Neural progenitor cell (in vitro differentiated cells): ENCODE measurements at regions not wholly inside any gene's neighbourhood (a gene's known extent, or its start where the extent isn't known, plus 50 kb on each side); places are given as distances from the start of the nearest gene placed in this dataset.
A peak's percentile ranks its signal among the peaks of the same experiment; 100 is the strongest.

ENCODE experiments used
- DNase-seq: peaks from one replicate; pipeline ENCODE4 v3.0.0-alpha.2; 2016; ENCODE audit warnings: low spot score
- H2AFZ ChIP-seq: fragments of 200-600 bp; sonication (generic); replicated peaks from 2 replicates; pipeline ENCODE4 v1.6.1; 2016; ENCODE audit warnings: antibody characterized with exemption
- H3F3A ChIP-seq: fragments of 200-600 bp; sonication (generic); 2 replicates; pipeline ENCODE4 v1.6.1; 2016; ENCODE audit warnings: antibody characterized with exemption, low read depth
- H3K27ac ChIP-seq: fragments of 200-600 bp; sonication (generic); 2 replicates; pipeline ENCODE4 v1.5.1; 2016; ENCODE audit warnings: mild to moderate bottlenecking
- H3K27me3 ChIP-seq: fragments of 200-600 bp; sonication (generic); 2 replicates; pipeline ENCODE4 v1.6.1; 2016; ENCODE audit warnings: mild to moderate bottlenecking, moderate library complexity
- H3K36me3 ChIP-seq: fragments of 200-600 bp; sonication (generic); 2 replicates; pipeline ENCODE4 v1.5.1; 2016
- H3K4me1 ChIP-seq: fragments of 200-600 bp; sonication (generic); 2 replicates; pipeline ENCODE4 v1.6.1; 2016; ENCODE audit warnings: mixed run types
- H3K4me2 ChIP-seq: fragments of 200-600 bp; sonication (generic); 2 replicates; pipeline ENCODE4 v1.6.1; 2016
- H3K4me3 ChIP-seq: fragments of 200-600 bp; sonication (generic); 2 replicates; pipeline ENCODE4 v1.5.1; 2016
- H3K79me2 ChIP-seq: fragments of 200-600 bp; sonication (generic); 2 replicates; pipeline ENCODE4 v1.6.1; 2016; ENCODE audit warnings: low read depth
- H3K9ac ChIP-seq: fragments of 200-600 bp; sonication (generic); 2 replicates; pipeline ENCODE4 v1.6.1; 2016
- H3K9me3 ChIP-seq: fragments of 200-600 bp; sonication (generic); 2 replicates; pipeline ENCODE4 v1.5.1; 2016; ENCODE audit warnings: low read depth
- H4K20me1 ChIP-seq: fragments of 200-600 bp; sonication (generic); 2 replicates; pipeline ENCODE4 v1.6.1; 2016; ENCODE audit warnings: low read depth
- H3K27ac Mint-ChIP-seq: 3 replicates; pipeline ENCODE4 v1.8.0; 2021; ENCODE audit warnings: mixed read lengths
- H3K27me3 Mint-ChIP-seq: 2 replicates; pipeline ENCODE4 v1.8.0; 2022; ENCODE audit warnings: low read depth, mild to moderate bottlenecking, inconsistent platforms, moderate library complexity, mixed read lengths; ENCODE audit not compliant: insufficient read depth
- H3K36me3 Mint-ChIP-seq: 3 replicates; pipeline ENCODE4 v1.8.0; 2021; ENCODE audit warnings: mixed read lengths
- H3K4me1 Mint-ChIP-seq: 3 replicates; pipeline ENCODE4 v1.8.0; 2021; ENCODE audit warnings: mixed read lengths
- H3K4me3 Mint-ChIP-seq: 3 replicates; pipeline ENCODE4 v1.8.0; 2021; ENCODE audit warnings: mild to moderate bottlenecking, moderate library complexity, mixed read lengths
- H3K9me3 Mint-ChIP-seq: 3 replicates; pipeline ENCODE4 v1.8.0; 2020; ENCODE audit warnings: mixed read lengths
- CTCF ChIP-seq: fragments of 200-600 bp; sonication (generic); IDR thresholded peaks from 2 replicates; pipeline ENCODE4 v1.5.1; 2017; ENCODE audit warnings: antibody characterized with exemption, mild to moderate bottlenecking
- EZH2 ChIP-seq: fragments of 200-600 bp; sonication (generic); IDR thresholded peaks from 2 replicates; pipeline ENCODE4 v1.6.1; 2017; ENCODE audit warnings: antibody characterized with exemption, mild to moderate bottlenecking, moderate library complexity
- EZH2phosphoT487 ChIP-seq: fragments of 200-600 bp; sonication (generic); IDR thresholded peaks from 2 replicates; pipeline ENCODE4 v1.6.1; 2017; ENCODE audit warnings: antibody characterized with exemption

DNA sequence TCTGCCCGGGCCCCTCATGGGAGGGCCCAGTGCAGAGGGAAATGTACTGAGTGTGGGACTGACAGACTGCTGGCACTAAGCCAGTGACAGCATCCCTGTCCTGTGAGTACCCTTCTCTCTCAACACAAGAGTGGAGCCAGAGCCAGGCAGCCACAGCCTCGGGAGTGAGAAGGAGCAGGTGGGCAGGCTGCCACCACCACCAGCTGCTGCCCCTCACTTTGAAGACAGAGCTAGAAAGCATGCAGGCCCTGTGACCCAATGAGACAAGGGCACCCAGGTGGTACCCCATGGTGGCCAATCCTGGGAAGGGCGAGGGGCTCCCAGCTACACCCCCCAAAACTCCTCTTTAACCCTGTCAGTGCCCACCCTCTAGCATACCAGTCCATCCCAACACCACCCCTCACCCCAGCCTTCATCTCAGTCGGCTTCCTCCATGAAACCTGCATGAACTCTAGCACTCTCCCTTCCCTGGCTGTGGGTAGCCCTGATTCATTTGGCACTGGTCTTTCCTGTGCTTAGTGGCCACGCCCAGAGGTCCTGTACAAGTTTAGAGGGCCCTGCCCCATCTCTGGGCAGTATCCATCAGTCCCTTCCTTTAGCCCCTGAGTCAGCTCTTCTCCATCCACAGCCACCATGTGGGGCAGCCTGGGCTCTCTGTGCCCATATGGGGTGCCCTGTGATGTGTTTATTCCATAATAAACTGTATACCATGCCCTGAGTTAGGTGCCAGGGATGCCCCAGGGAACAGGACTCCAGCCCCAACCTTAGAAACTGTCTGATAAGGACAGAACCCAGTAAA is 207.0 kb upstream of the ZMIZ1 start:
- H3K9ac ChIP-seq: no peak overlapping the region
- peaks cover 14% of the 10 kb centered on the region for H3K4me1 Mint-ChIP-seq
- no peak overlapping the region for H2AFZ ChIP-seq
- no peak overlapping the region for H3K4me3 ChIP-seq
- H3K4me1 ChIP-seq: peaks cover 16% of the 10 kb centered on the region
- H3K27ac ChIP-seq: no peak overlapping the region
- H3K9me3 ChIP-seq: no peaks in the 10 kb centered on the region
- H3K4me3 Mint-ChIP-seq: no peak overlapping the region
- H4K20me1 ChIP-seq: no peaks in the 10 kb centered on the region
- H3K9me3 Mint-ChIP-seq: no peaks in the 10 kb centered on the region
- H3K4me2 ChIP-seq: no peak overlapping the region
- no peak for DNase-seq
- no peak for TF ChIP-seq CTCF
- TF ChIP-seq EZH2: no peak
- TF ChIP-seq EZH2phosphoT487: no peak
- no peaks in the 10 kb centered on the region for H3K27me3 ChIP-seq
- H3K79me2 ChIP-seq: no peaks in the 10 kb centered on the region
- no peak overlapping the region for H3K27ac Mint-ChIP-seq
- no peaks in the 10 kb centered on the region for H3K36me3 ChIP-seq
- H3K27me3 Mint-ChIP-seq: peaks cover 13% of the 10 kb centered on the region
- H3F3A ChIP-seq: peaks cover 8% of the 10 kb centered on the region
- H3K36me3 Mint-ChIP-seq: no peaks in the 10 kb centered on the region

DNA sequence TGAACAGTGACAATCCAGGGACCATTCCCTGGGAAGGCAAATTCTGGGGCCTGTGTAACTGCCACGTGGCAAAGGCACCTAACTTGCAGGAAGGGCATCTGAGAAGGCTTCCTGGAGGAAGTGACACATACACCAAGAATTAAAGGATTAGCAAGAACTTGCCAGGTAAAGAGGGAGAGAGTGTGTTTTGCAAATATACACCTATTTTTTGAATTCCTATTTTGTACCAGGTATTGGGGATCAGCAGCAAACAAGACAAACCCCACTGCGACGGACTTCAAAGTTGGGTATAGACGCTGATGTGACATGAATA is 206.5 kb upstream of the ZMIZ1 start:
- H3K27ac ChIP-seq: no peak overlapping the region
- Mint-ChIP-seq H3K27me3 (peaks cover 13% of the 10 kb centered on the region), H3K9me3 (no peaks in the 10 kb centered on the region), H3K4me3 (no peak overlapping the region), H3K4me1 (peaks cover 18% of the 10 kb centered on the region), H3K36me3 (no peaks in the 10 kb centered on the region), H3K27ac (no peak overlapping the region)
- no peak overlapping the region for H3K4me2 ChIP-seq
- H3K4me3 ChIP-seq: no peak overlapping the region
- no peaks in the 10 kb centered on the region for H3K27me3 ChIP-seq
- H3K4me1 ChIP-seq: peaks cover 21% of the 10 kb centered on the region
- no peaks in the 10 kb centered on the region for H3K36me3 ChIP-seq
- no peaks in the 10 kb centered on the region for H4K20me1 ChIP-seq
- no peaks in the 10 kb centered on the region for H3K9me3 ChIP-seq
- TF ChIP-seq EZH2 (no peak), CTCF (no peak), EZH2phosphoT487 (no peak)
- no peak overlapping the region for H2AFZ ChIP-seq
- DNase-seq: no peak
- no peak overlapping the region for H3K9ac ChIP-seq
- peaks cover 13% of the 10 kb centered on the region for H3F3A ChIP-seq
- no peaks in the 10 kb centered on the region for H3K79me2 ChIP-seq

- peak overlapping the region; percentile 37 for H3K27ac Mint-ChIP-seq
- peaks cover 19% of the 10 kb centered on the region for H3K4me1 Mint-ChIP-seq
- no peak for DNase-seq
Measured at GRCh38 chr10:78863140-78863905, 205.4 kb upstream of the ZMIZ1 start.

More at GRCh38 chr10:78863140-78863905, 205.4 kb upstream of the ZMIZ1 start:
- no peaks in the 10 kb centered on the region for H3K9me3 ChIP-seq
- no peak overlapping the region for H3K4me3 ChIP-seq
- H4K20me1 ChIP-seq: peaks cover 4% of the 10 kb centered on the region
- peaks cover 15% of the 10 kb centered on the region for H3F3A ChIP-seq
- H3K79me2 ChIP-seq: no peaks in the 10 kb centered on the region
- H2AFZ ChIP-seq: no peak overlapping the region
- no peaks in the 10 kb centered on the region for H3K27me3 ChIP-seq
- no peaks in the 10 kb centered on the region for H3K36me3 Mint-ChIP-seq
- H3K4me3 Mint-ChIP-seq: no peak overlapping the region
- H3K27me3 Mint-ChIP-seq: peaks cover 13% of the 10 kb centered on the region
- no peak overlapping the region for H3K4me2 ChIP-seq
- H3K27ac ChIP-seq: no peak overlapping the region
- H3K9ac ChIP-seq: no peak overlapping the region
- TF ChIP-seq CTCF: no peak
- TF ChIP-seq EZH2phosphoT487: no peak
- H3K9me3 Mint-ChIP-seq: no peaks in the 10 kb centered on the region
- peaks cover 24% of the 10 kb centered on the region for H3K4me1 ChIP-seq
- no peaks in the 10 kb centered on the region for H3K36me3 ChIP-seq
